Coronary artery (tissue), 2 donors: ENCODE measurements at regions not wholly inside any gene's neighbourhood (a gene's known extent, or its start where the extent isn't known, plus 50 kb on each side); places are given as distances from the start of the nearest gene placed in this dataset.
"Not testable (repeated sequence)": the region's sequence is repeated elsewhere in the genome, so short reads cannot be mapped to it uniquely, and the experiment has no call there.

ENCODE experiments used
- DNase-seq: peaks from one replicate; pipeline ENCODE4 v3.0.0-alpha.2; 2017; ENCODE audit warnings: low spot score
- H3K27ac ChIP-seq, 2 donors: fragments of 200-600 bp; sonication (generic); one replicate each; pipeline ENCODE4 v1.5.1; 2016 to 2019
- H3K4me3 ChIP-seq: fragments of 200-600 bp; sonication (generic); 2 replicates; pipeline ENCODE4 v1.5.1; 2016; ENCODE audit warnings: mild to moderate bottlenecking, moderate library complexity
- TF ChIP-seq, protein P1 (sequence below): fragments of 200-600 bp; sonication (generic); IDR thresholded peaks from one replicate; pipeline ENCODE4 v1.5.1; 2019; ENCODE audit warnings: antibody characterized with exemption

GRCh38 chr4:147222906-147223305 lies 258.0 kb upstream of the EDNRA start:
- H3K4me3 ChIP-seq, result no peak overlapping the region
- H3K27ac ChIP-seq, result no peak overlapping the region
- TF ChIP-seq, protein P1, sequence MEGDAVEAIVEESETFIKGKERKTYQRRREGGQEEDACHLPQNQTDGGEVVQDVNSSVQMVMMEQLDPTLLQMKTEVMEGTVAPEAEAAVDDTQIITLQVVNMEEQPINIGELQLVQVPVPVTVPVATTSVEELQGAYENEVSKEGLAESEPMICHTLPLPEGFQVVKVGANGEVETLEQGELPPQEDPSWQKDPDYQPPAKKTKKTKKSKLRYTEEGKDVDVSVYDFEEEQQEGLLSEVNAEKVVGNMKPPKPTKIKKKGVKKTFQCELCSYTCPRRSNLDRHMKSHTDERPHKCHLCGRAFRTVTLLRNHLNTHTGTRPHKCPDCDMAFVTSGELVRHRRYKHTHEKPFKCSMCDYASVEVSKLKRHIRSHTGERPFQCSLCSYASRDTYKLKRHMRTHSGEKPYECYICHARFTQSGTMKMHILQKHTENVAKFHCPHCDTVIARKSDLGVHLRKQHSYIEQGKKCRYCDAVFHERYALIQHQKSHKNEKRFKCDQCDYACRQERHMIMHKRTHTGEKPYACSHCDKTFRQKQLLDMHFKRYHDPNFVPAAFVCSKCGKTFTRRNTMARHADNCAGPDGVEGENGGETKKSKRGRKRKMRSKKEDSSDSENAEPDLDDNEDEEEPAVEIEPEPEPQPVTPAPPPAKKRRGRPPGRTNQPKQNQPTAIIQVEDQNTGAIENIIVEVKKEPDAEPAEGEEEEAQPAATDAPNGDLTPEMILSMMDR, result no peak
- no peak for DNase-seq

- Histone ChIP-seq H3K27ac (no peak overlapping the region), H3K4me3 (no peak overlapping the region)
- DNase-seq, result no peak
- TF ChIP-seq, protein P1, result no peak
Observed at GRCh38 chr4:147223576-147223975, 257.3 kb upstream of the EDNRA start.

- no peak for DNase-seq
- TF ChIP-seq, protein P1, result no peak
- Histone ChIP-seq H3K27ac (no peak overlapping the region), H3K4me3 (no peak overlapping the region)
Observed at GRCh38 chr4:147236806-147237205, 244.1 kb upstream of the EDNRA start.

DNA sequence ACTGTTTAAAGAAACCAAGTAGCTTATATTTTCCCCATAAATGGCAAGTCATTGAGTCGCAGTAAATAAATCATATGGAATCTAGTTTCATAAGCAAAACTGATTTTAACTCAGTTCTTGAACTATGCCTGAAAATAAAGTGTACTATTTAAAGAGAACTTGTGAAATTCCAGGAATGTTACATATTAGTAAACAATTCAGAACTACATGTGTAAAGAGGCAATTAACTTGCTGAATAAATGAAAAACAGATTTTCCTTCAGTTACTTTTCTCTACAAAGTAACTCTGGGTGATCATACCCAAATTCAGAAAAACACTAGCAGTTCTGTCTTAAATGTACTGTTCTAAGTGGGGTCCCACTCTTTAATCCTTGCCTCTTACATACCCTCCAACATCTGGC lies 236.1 kb upstream of the EDNRA start:
- Histone ChIP-seq H3K4me3 (no peak overlapping the region), H3K27ac (no peak overlapping the region)
- TF ChIP-seq, protein P1, result no peak
- DNase-seq, result no peak

GRCh38 chr4:147246096-147246495 lies 234.8 kb upstream of the EDNRA start:
- Histone ChIP-seq H3K27ac (no peak overlapping the region), H3K4me3 (no peak overlapping the region)
- no peak for DNase-seq
- TF ChIP-seq, protein P1, result no peak

DNA sequence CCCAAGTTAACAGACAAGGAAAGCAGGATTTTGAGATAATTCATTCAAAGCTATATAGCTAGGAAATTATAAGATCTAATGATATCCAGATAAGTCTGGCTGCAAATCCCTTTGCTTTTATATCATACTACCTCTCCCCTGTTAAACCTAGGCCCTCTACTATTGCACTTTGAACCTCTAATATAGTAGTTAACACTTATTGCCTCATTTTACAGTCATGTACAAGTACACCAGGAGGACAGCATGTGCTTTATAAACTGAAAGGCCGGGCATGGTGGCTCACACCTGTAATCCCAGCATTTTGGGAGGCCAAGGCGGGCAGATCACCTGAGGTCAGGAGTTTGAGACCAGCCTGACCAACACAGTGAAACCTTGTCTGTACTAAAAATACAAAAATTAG lies 234.4 kb upstream of the EDNRA start:
- not testable (repeated sequence) for DNase-seq, H3K27ac ChIP-seq, H3K4me3 ChIP-seq

GRCh38 chr4:147247579-147247978 lies 233.3 kb upstream of the EDNRA start:
- Histone ChIP-seq H3K27ac (no peak overlapping the region), H3K4me3 (no peak overlapping the region)
- no peak for DNase-seq
- TF ChIP-seq, protein P1, result no peak

GRCh38 chr4:147250062-147250461 lies 230.8 kb upstream of the EDNRA start:
- H3K4me3 ChIP-seq, result no peak overlapping the region
- TF ChIP-seq, protein P1, result no peak
- no peak for DNase-seq

GRCh38 chr4:147255268-147255667 lies 225.6 kb upstream of the EDNRA start:
- H3K4me3 ChIP-seq, DNase-seq, H3K27ac ChIP-seq: not testable (repeated sequence)

More at GRCh38 chr4:147250062-147250461, 230.8 kb upstream of the EDNRA start:
- H3K27ac ChIP-seq, result no peak overlapping the region

DNA sequence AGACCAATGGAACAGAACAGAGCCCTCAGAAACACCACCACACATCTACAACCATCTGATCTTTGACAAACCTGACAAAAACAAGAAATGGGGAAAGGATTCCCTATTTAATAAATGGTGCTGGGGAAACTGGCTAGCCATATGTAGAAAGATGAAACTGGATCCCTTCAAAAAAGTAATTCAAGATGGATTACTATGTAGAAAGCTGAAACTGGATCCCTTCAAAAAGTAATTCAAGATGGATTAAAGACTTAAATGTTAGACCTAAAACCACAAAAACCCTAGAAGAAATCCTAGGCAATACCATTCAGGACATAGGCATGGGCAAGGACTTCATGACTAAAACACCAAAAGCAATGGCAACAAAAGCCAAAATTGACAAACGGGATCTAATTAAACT lies 221.6 kb upstream of the EDNRA start:
- DNase-seq, H3K4me3 ChIP-seq, H3K27ac ChIP-seq: not testable (repeated sequence)
